ENCODE measurements at regions not wholly inside any gene's neighbourhood (a gene's known extent, or its start where the extent isn't known, plus 50 kb on each side); places are given as distances from the start of the nearest gene placed in this dataset.
"Not testable (repeated sequence)": the region's sequence is repeated elsewhere in the genome, so short reads cannot be mapped to it uniquely, and the experiment has no call there.

DNA sequence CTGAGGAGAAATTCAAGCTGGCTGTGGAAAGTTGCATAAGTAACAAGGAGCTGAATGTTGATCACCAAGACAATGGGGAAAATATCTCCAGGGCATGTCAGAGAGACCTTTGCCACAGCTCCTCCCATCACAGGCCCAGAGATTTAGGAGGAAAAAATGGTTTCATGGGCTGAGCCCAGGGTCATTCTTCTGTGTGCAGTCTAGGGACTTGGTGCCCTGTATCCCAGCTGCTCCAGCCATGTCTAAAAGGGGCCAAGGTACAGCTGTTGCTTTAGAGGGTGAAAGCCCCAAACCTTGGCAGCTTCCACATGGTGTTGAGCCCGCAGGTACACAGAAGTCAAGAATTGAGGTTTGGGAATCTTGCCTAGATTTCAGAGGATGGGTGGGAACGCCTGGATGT is 439.8 kb upstream of the HNRNPA3 start:
- H3K27me3 ChIP-seq: no peaks in the 10 kb centered on the region
- H3K4me3 ChIP-seq: no peak overlapping the region
- H3K36me3 ChIP-seq: no peaks in the 10 kb centered on the region
- H3K4me1 ChIP-seq: no peaks in the 10 kb centered on the region
- no peak for DNase-seq
- no peak overlapping the region for H3K27ac ChIP-seq
- no peaks in the 10 kb centered on the region for H3K9me3 ChIP-seq (replicated peaks)

GRCh38 chr2:176774766-176775451 is 437.7 kb upstream of the HNRNPA3 start:
- no peaks in the 10 kb centered on the region for H3K4me1 ChIP-seq
- H3K27me3 ChIP-seq: no peaks in the 10 kb centered on the region
- H3K4me3 ChIP-seq: no peak overlapping the region
- no peak for DNase-seq
- no peaks in the 10 kb centered on the region for H3K36me3 ChIP-seq
- no peak overlapping the region for H3K27ac ChIP-seq
- no peaks in the 10 kb centered on the region for H3K9me3 ChIP-seq (replicated peaks)

- Histone ChIP-seq H3K9me3 (replicated peaks) (0 out of 2 replicates have a peak, but pooled peaks cover 3% of the 10 kb centered on the region), H3K27ac (no peak overlapping the region), H3K4me3 (no peak overlapping the region), H3K27me3 (no peaks in the 10 kb centered on the region), H3K36me3 (no peaks in the 10 kb centered on the region), H3K4me1 (no peaks in the 10 kb centered on the region)
- no peak for DNase-seq
Observed at GRCh38 chr2:176777262-176777661, 435.3 kb upstream of the HNRNPA3 start.

DNA sequence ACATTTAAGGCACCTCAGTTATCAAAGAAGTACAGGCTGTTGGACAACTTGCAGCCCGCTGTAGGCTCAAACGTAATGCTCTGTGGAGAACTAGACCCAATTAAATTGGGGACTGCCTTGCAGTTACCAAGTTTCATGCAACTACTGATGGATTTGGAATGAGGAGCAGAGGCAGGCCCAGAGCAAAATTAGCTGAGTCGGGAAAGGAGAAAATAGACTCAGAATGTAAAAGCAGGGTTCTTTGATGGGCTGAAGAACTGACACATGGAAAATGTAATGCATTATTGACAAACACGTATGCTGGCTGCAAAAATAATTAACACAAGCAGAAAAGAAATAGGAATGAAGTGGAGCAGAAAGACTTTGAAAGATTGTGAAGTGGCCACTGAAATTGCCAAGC is 432.7 kb upstream of the HNRNPA3 start:
- no peaks in the 10 kb centered on the region for H3K36me3 ChIP-seq
- H3K4me3 ChIP-seq: no peak overlapping the region
- H3K27me3 ChIP-seq: no peaks in the 10 kb centered on the region
- no peak overlapping the region for H3K27ac ChIP-seq
- DNase-seq: no peak
- no peaks in the 10 kb centered on the region for H3K4me1 ChIP-seq
- H3K9me3 ChIP-seq (replicated peaks): 0 out of 2 replicates have a peak, but pooled peaks cover 3% of the 10 kb centered on the region

DNA sequence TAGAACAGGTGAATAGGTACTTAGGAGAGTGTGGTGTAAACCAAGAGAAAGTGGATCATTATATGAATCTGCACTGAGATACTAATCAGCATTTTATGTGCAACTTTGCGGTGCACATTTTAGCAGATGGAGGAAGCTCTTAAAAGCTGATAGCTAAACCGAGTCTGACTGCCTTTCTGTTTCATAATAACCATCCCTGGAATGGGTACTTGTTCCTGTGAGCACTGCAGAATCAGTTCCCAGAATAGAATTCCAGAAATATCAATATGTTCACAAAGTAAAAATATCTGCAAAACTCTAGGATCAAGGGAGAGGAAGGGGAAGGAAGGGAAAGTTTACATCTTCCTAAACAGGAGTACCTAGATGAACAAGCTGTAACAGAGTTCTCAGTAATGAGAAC is 432.2 kb upstream of the HNRNPA3 start:
- 0 out of 2 replicates have a peak, but pooled peaks cover 3% of the 10 kb centered on the region for H3K9me3 ChIP-seq (replicated peaks)
- no peaks in the 10 kb centered on the region for H3K36me3 ChIP-seq
- no peak overlapping the region for H3K27ac ChIP-seq
- H3K4me1 ChIP-seq: no peaks in the 10 kb centered on the region
- no peak for DNase-seq
- no peaks in the 10 kb centered on the region for H3K27me3 ChIP-seq
- H3K4me3 ChIP-seq: no peak overlapping the region

- Histone ChIP-seq H3K4me1 (no peaks in the 10 kb centered on the region), H3K27ac (no peak overlapping the region), H3K9me3 (replicated peaks) (0 out of 2 replicates have a peak, but pooled peaks cover 3% of the 10 kb centered on the region), H3K27me3 (no peaks in the 10 kb centered on the region), H3K4me3 (no peak overlapping the region), H3K36me3 (no peaks in the 10 kb centered on the region)
- DNase-seq: no peak
Observed at GRCh38 chr2:176781570-176782217, 430.9 kb upstream of the HNRNPA3 start.

- H3K4me3 ChIP-seq: no peak overlapping the region
- no peak for DNase-seq
- H3K27me3 ChIP-seq: no peaks in the 10 kb centered on the region
- H3K4me1 ChIP-seq: no peaks in the 10 kb centered on the region
- H3K9me3 ChIP-seq (replicated peaks): 0 out of 2 replicates have a peak, but pooled peaks cover 3% of the 10 kb centered on the region
- H3K27ac ChIP-seq: no peak overlapping the region
- no peaks in the 10 kb centered on the region for H3K36me3 ChIP-seq
Observed at GRCh38 chr2:176784633-176785200, 427.9 kb upstream of the HNRNPA3 start.

GRCh38 chr2:176789751-176790150 is 422.8 kb upstream of the HNRNPA3 start:
- no peak overlapping the region for H3K4me3 ChIP-seq
- H3K27ac ChIP-seq: no peak overlapping the region
- H3K4me1 ChIP-seq: no peaks in the 10 kb centered on the region
- H3K27me3 ChIP-seq: no peaks in the 10 kb centered on the region
- no peaks in the 10 kb centered on the region for H3K36me3 ChIP-seq
- no peaks in the 10 kb centered on the region for H3K9me3 ChIP-seq (replicated peaks)
- DNase-seq: no peak

GRCh38 chr2:176790468-176790867 is 422.1 kb upstream of the HNRNPA3 start:
- Histone ChIP-seq H3K27me3 (no peaks in the 10 kb centered on the region), H3K36me3 (no peaks in the 10 kb centered on the region), H3K4me3 (no peak overlapping the region), H3K27ac (no peak overlapping the region), H3K4me1 (no peaks in the 10 kb centered on the region), H3K9me3 (replicated peaks) (no peaks in the 10 kb centered on the region)
- no peak for DNase-seq

- no peak overlapping the region for H3K27ac ChIP-seq
- no peaks in the 10 kb centered on the region for H3K36me3 ChIP-seq
- no peak overlapping the region for H3K4me3 ChIP-seq
- H3K9me3 ChIP-seq (replicated peaks): no peaks in the 10 kb centered on the region
- no peaks in the 10 kb centered on the region for H3K27me3 ChIP-seq
- H3K4me1 ChIP-seq: no peaks in the 10 kb centered on the region
- no peak for DNase-seq
Observed at GRCh38 chr2:176793792-176794191, 418.8 kb upstream of the HNRNPA3 start.

- no peaks in the 10 kb centered on the region for H3K27me3 ChIP-seq
- no peak overlapping the region for H3K4me3 ChIP-seq
- DNase-seq: no peak
- H3K36me3 ChIP-seq: no peaks in the 10 kb centered on the region
- H3K27ac ChIP-seq: no peak overlapping the region
- H3K9me3 ChIP-seq (replicated peaks): no peaks in the 10 kb centered on the region
- no peaks in the 10 kb centered on the region for H3K4me1 ChIP-seq
Observed at GRCh38 chr2:176794392-176794791, 418.2 kb upstream of the HNRNPA3 start.

GRCh38 chr2:176795823-176796222 is 416.8 kb upstream of the HNRNPA3 start:
- Histone ChIP-seq H3K9me3 (replicated peaks) (no peaks in the 10 kb centered on the region), H3K36me3 (no peaks in the 10 kb centered on the region), H3K4me1 (no peaks in the 10 kb centered on the region), H3K27ac (no peak overlapping the region), H3K27me3 (no peaks in the 10 kb centered on the region), H3K4me3 (no peak overlapping the region)
- DNase-seq: no peak

DNA sequence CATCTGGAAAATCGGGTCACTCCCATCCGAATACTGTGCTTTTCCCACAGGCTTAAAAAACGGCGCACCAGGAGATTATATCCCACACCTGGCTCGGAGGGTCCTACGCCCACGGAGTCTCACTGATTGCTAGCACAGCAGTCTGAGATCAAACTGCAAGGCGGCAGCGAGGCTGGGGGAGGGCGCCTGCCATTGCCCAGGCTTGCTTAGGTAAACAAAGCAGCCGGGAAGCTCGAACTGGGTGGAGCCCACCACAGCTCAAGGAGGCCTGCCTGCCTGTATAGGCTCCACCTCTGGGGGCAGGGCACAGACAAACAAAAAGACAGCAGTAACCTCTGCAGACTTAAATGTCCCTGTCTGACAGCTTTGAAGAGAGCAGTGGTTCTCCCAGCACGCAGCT is 415.9 kb upstream of the HNRNPA3 start:
- H3K4me3 ChIP-seq: not testable (repeated sequence)

DNA sequence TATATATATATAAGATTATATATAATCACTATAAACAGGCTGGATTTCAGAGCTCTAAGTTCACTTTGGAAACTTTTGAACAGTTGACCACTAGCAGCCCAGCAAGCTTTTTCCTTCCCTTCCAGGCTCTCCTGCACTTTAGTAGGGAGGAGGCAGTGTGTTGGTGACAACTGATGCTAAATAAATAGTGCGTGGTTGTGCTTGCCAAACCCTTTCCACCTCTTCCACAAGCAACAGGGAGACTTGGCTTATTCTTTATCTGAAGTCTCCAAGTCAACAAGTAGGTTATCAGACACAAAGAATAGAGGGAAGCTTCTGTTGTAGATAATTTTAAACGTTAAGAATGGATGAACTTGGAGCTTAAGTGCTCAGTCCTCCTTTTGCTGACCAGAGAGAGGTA is 408.2 kb upstream of the HNRNPA3 start:
- no peak for DNase-seq
- no peaks in the 10 kb centered on the region for H3K9me3 ChIP-seq (replicated peaks)
- H3K4me3 ChIP-seq: no peak overlapping the region
- no peaks in the 10 kb centered on the region for H3K27me3 ChIP-seq
- H3K36me3 ChIP-seq: no peaks in the 10 kb centered on the region
- H3K4me1 ChIP-seq: no peaks in the 10 kb centered on the region
- H3K27ac ChIP-seq: no peak overlapping the region

More for the DNA sequence above, 415.9 kb upstream of the HNRNPA3 start:
- not testable (repeated sequence) for H3K27ac ChIP-seq; H3K27me3 ChIP-seq; DNase-seq; H3K36me3 ChIP-seq; H3K4me1 ChIP-seq; H3K9me3 ChIP-seq (replicated peaks)

- H3K36me3 ChIP-seq: no peaks in the 10 kb centered on the region
- H3K27ac ChIP-seq: no peak overlapping the region
- DNase-seq: no peak
- H3K4me1 ChIP-seq: no peaks in the 10 kb centered on the region
- H3K27me3 ChIP-seq: no peaks in the 10 kb centered on the region
- H3K4me3 ChIP-seq: no peak overlapping the region
- no peaks in the 10 kb centered on the region for H3K9me3 ChIP-seq (replicated peaks)
Observed at GRCh38 chr2:176805345-176805744, 407.2 kb upstream of the HNRNPA3 start.

Measured in SJCRH30 (cell line).